Right cardiac atrium (tissue), 5 donors: ENCODE measurements at regions not wholly inside any gene's neighbourhood (a gene's known extent, or its start where the extent isn't known, plus 50 kb on each side); places are given as distances from the start of the nearest gene placed in this dataset.

Experiments
- ATAC-seq, 2 donors: fragments of 200-7000 bp; cut with Tn5 transposase; one replicate each; pipeline versions ENCODE4 v1.8.0 to v1.9.1; 2020; ENCODE audit warnings: moderate library complexity in 2 of 2, mild to moderate bottlenecking in 1 of 2
- DNase-seq, 3 donors: peaks; one replicate each; pipeline ENCODE4 v3.0.0-alpha.2; 2020
- H3K27ac ChIP-seq: one replicate; pipeline ENCODE4 v1.5.1; 2013; ENCODE audit warnings: mild to moderate bottlenecking, low read length, control low read depth, moderate library complexity
- H3K27me3 ChIP-seq: one replicate; pipeline ENCODE4 v1.6.1; 2013; ENCODE audit not compliant: control insufficient read depth, insufficient read depth
- H3K4me1 ChIP-seq: one replicate; pipeline ENCODE4 v1.6.1; 2013; ENCODE audit warnings: low read length; ENCODE audit not compliant: control insufficient read depth, insufficient read depth
- H3K4me3 ChIP-seq: one replicate; pipeline ENCODE4 v1.5.1; 2013; ENCODE audit warnings: low read length, control low read depth
- H3K9me3 ChIP-seq: one replicate; pipeline ENCODE4 v1.6.1; 2013; ENCODE audit warnings: low read length; ENCODE audit not compliant: control insufficient read depth
- WGBS: extraction: QIAGEN DNeasy Blood & Tissue Kit; methylation state at CpG from one replicate; pipeline ENCODE4 v1.1.7; 2013; 5-methylcytosine and 5-hydroxymethylcytosine counted together
- intact Hi-C, 4 donors: fragments of 100-400 bp; cut with DNase I; formaldehyde crosslinking; loops; one replicate each; pipeline versions ENCODE4 v1.11.0 to v1.14.0; 2022 to 2023
- donor health status: healthy with polysubstance abuse.
- donor health status: DM: no; HTN: yes; CAD: no.
- donor health status: DM: no; HTN: no; CAD: no.
- donor health status: DM: no; HTN: yes; CAD: no; lungs with severe emphysema.
- donor health status: DM: yes; HTN: yes; CAD: no.

GRCh38 chr2:5524551-5524950 lies 167.6 kb upstream of the SOX11 start:
- Histone ChIP-seq H3K27me3 (no peaks in the 10 kb centered on the region), H3K27ac (no peak overlapping the region), H3K9me3 (no peaks in the 10 kb centered on the region), H3K4me1 (no peaks in the 10 kb centered on the region), H3K4me3 (no peak overlapping the region)
- WGBS: 86% methylated on average over 1 of the region's 1 CpG
- DNase-seq: no peak
- ATAC-seq: no peak
- intact Hi-C loops: no loop called here

GRCh38 chr2:5528706-5529105 lies 163.5 kb upstream of the SOX11 start:
- no peak overlapping the region for H3K4me3 ChIP-seq
- intact Hi-C loops: no loop called here
- no peak overlapping the region for H3K27ac ChIP-seq
- no peaks in the 10 kb centered on the region for H3K27me3 ChIP-seq
- no peak for DNase-seq
- WGBS: 36% methylated on average over 8 of the region's 8 CpGs
- no peak for ATAC-seq
- no peaks in the 10 kb centered on the region for H3K4me1 ChIP-seq
- no peaks in the 10 kb centered on the region for H3K9me3 ChIP-seq

- intact Hi-C loops: no loop called here
- no peaks in the 10 kb centered on the region for H3K9me3 ChIP-seq
- no peak overlapping the region for H3K27ac ChIP-seq
- WGBS: 83% methylated on average over 11 of the region's 11 CpGs
- no peak overlapping the region for H3K4me3 ChIP-seq
- H3K4me1 ChIP-seq: no peaks in the 10 kb centered on the region
- H3K27me3 ChIP-seq: no peaks in the 10 kb centered on the region
- ATAC-seq: no peak
- DNase-seq: no peak
Measured at GRCh38 chr2:5530011-5530696, 162.0 kb upstream of the SOX11 start.

GRCh38 chr2:5535301-5535700 lies 156.9 kb upstream of the SOX11 start:
- Histone ChIP-seq H3K27ac (no peak overlapping the region), H3K4me3 (no peak overlapping the region)
- WGBS: 65% methylated on average over 3 of the region's 3 CpGs

GRCh38 chr2:5537180-5537688 lies 154.9 kb upstream of the SOX11 start:
- intact Hi-C loops: no loop called here
- H3K27me3 ChIP-seq: no peaks in the 10 kb centered on the region
- H3K27ac ChIP-seq: no peak overlapping the region
- no peaks in the 10 kb centered on the region for H3K9me3 ChIP-seq
- ATAC-seq (no peak), DNase-seq (no peak)
- 84% methylated on average over 2 of the region's 2 CpGs for WGBS
- H3K4me3 ChIP-seq: no peak overlapping the region
- H3K4me1 ChIP-seq: no peaks in the 10 kb centered on the region

More at GRCh38 chr2:5535301-5535700, 156.9 kb upstream of the SOX11 start:
- no peaks in the 10 kb centered on the region for H3K9me3 ChIP-seq
- ATAC-seq: no peak
- no peaks in the 10 kb centered on the region for H3K27me3 ChIP-seq
- intact Hi-C loops: no loop called here
- DNase-seq: no peak
- no peaks in the 10 kb centered on the region for H3K4me1 ChIP-seq

GRCh38 chr2:5538313-5538712 lies 153.9 kb upstream of the SOX11 start:
- intact Hi-C loops: no loop called here
- no peak overlapping the region for H3K4me3 ChIP-seq
- DNase-seq (no peak), ATAC-seq (no peak)
- no peaks in the 10 kb centered on the region for H3K4me1 ChIP-seq
- H3K9me3 ChIP-seq: no peaks in the 10 kb centered on the region
- H3K27ac ChIP-seq: no peak overlapping the region
- H3K27me3 ChIP-seq: no peaks in the 10 kb centered on the region
- WGBS: 93% methylated on average over 1 of the region's 1 CpG

GRCh38 chr2:5538772-5539171 lies 153.4 kb upstream of the SOX11 start:
- Histone ChIP-seq H3K9me3 (no peaks in the 10 kb centered on the region), H3K27me3 (no peaks in the 10 kb centered on the region), H3K27ac (no peak overlapping the region), H3K4me3 (no peak overlapping the region), H3K4me1 (no peaks in the 10 kb centered on the region)
- intact Hi-C loops: no loop called here
- no peak for ATAC-seq
- no peak for DNase-seq
- 70% methylated on average over 8 of the region's 8 CpGs for WGBS

- ATAC-seq: no peak
- no peaks in the 10 kb centered on the region for H3K4me1 ChIP-seq
- 45% methylated on average over 18 of the region's 18 CpGs for WGBS
- no peak for DNase-seq
- intact Hi-C loops: no loop called here
- no peaks in the 10 kb centered on the region for H3K27me3 ChIP-seq
- H3K27ac ChIP-seq: no peak overlapping the region
- H3K9me3 ChIP-seq: no peaks in the 10 kb centered on the region
- H3K4me3 ChIP-seq: no peak overlapping the region
Measured at GRCh38 chr2:5539282-5540165, 152.7 kb upstream of the SOX11 start.

- Histone ChIP-seq H3K9me3 (no peaks in the 10 kb centered on the region), H3K27me3 (no peaks in the 10 kb centered on the region), H3K4me1 (no peaks in the 10 kb centered on the region), H3K4me3 (no peak overlapping the region), H3K27ac (no peak overlapping the region)
- ATAC-seq (no peak), DNase-seq (no peak)
- intact Hi-C loops: no loop called here
- 49% methylated on average over 5 of the region's 5 CpGs for WGBS
Measured at GRCh38 chr2:5540856-5541255, 151.3 kb upstream of the SOX11 start.

GRCh38 chr2:5544205-5544786 lies 147.9 kb upstream of the SOX11 start:
- ATAC-seq (no peak), DNase-seq (no peak)
- Histone ChIP-seq H3K4me1 (no peaks in the 10 kb centered on the region), H3K27me3 (no peaks in the 10 kb centered on the region), H3K9me3 (no peaks in the 10 kb centered on the region), H3K4me3 (no peak overlapping the region), H3K27ac (no peak overlapping the region)
- WGBS: 89% methylated on average over 5 of the region's 5 CpGs
- intact Hi-C loops: no loop called here

GRCh38 chr2:5546181-5546580 lies 146.0 kb upstream of the SOX11 start:
- 69% methylated on average over 1 of the region's 1 CpG for WGBS
- Histone ChIP-seq H3K27ac (no peak overlapping the region), H3K27me3 (no peaks in the 10 kb centered on the region), H3K4me1 (no peaks in the 10 kb centered on the region), H3K9me3 (no peaks in the 10 kb centered on the region), H3K4me3 (no peak overlapping the region)
- ATAC-seq (no peak), DNase-seq (no peak)
- intact Hi-C loops: no loop called here
